ENCODE measurements at regions not wholly inside any gene's neighbourhood (a gene's known extent, or its start where the extent isn't known, plus 50 kb on each side); places are given as distances from the start of the nearest gene placed in this dataset.
"Not testable (repeated sequence)": the region's sequence is repeated elsewhere in the genome, so short reads cannot be mapped to it uniquely, and the experiment has no call there.

GRCh38 chr14:89699071-89699470, 255.5 kb downstream of the EFCAB11 start:
- DNase-seq (ENCODE audit: low read depth in 4 of 4, low spot score in 3 of 4), result no peak

DNA sequence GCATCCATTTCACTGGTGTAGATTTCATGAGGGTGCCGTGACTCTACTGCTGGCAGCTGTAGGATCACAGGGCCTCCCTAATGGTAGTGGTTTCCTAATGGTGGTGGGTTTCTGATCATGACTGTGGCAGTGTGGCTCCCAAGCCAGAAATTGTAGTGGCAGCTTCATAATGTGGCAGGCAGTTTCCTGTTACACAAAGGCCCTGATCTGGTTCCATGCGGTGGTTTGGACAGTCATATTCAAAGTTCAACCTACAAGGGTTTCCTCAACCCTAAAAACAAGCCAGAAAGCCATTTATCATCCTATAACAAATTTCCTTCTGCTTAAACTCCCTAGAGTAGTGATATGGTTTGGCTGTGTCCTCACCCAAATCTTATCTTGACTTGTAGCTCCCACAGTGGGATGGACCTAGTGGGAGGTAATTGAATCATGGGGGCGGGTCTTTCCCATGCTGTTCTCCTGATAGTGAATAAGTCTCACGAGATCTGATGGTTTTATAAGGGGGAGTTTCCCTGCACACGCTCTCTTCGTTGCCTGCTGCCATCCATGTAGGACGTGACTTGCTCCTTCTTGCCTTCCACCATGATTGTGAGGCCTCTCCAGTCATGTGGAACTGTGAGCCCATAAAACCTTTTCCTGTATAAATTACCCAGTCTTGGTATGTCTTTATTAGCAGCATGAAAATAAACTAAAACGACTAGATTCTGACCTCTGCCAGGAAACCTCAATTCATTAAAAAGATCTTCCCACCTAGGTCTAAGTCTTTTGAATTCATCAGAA, 257.1 kb downstream of the EFCAB11 start:
- DNase-seq (ENCODE audit: low read depth in 4 of 4, low spot score in 3 of 4), result no peak

DNA sequence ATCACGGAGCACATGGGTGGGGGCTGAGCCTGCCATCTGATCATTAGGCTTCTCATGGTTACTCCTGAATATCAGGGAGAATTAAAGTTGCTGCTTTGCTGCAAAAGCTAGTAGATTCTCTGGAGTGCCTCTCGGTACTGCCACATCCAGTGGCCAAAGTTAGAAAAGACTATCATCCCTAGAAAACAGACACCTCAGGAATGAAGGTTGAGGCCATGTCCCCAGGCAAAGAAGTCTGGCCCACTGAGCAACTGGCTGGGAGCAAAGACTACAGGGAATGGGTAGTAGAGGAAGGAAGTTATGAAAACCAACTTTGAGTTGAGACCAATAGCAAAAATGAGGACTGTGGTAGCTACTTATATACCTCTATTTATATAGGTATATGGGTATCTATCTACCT, 258.7 kb downstream of the EFCAB11 start:
- DNase-seq (ENCODE audit: low read depth in 4 of 4, low spot score in 3 of 4), result no peak

DNA sequence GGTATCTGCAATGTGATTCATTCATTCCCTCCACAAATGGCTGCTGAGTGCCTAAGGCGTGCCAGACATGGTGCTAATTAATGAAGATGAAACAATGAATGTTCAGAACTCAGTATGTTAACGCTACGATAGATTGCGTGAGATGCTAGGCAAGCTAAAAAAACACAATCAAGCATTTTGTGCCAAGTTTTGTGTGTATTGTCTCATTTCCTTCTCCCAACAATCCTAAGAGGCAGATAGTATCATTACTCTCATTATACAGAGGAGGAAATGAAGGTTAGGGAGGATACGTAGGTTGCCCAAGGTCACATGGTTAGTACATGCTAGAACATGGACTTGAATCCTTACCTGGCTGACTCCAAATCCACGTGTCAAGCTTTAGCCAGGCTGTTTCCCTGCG, 264.4 kb downstream of the EFCAB11 start:
- no peak for DNase-seq (ENCODE audit: low read depth in 4 of 4, low spot score in 3 of 4)

DNA sequence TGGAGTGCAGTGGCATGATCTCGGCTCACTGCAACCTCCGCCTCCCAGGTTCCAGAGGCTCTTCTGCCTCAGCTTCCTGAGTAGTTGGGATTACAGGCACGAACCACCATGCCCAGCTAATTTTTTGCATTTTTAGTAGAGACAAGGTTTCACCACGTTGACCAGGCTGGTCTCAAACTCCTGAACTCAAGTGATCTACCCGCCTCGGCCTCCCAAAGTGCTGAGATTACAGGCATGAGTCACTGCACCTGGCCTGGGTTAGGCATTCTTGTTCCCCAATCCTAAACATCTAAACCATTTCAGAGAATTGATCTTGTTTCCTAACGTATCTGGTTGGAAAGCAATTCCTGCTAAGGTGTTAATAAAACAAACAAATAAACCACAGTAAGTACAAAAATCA, 264.8 kb downstream of the EFCAB11 start:
- DNase-seq (ENCODE audit: low read depth in 4 of 4, low spot score in 3 of 4), result not testable (repeated sequence)

- no peak for DNase-seq (ENCODE audit: low read depth in 4 of 4, low spot score in 3 of 4)
Measured at GRCh38 chr14:89688507-89689211, 265.9 kb downstream of the EFCAB11 start.

- not testable (repeated sequence) for DNase-seq (ENCODE audit: low read depth in 4 of 4, low spot score in 3 of 4)
Measured at GRCh38 chr14:89687129-89687528, 267.4 kb downstream of the EFCAB11 start.

GRCh38 chr14:89684139-89684538, 267.1 kb upstream of the FOXN3 start:
- DNase-seq (ENCODE audit: low read depth in 4 of 4, low spot score in 3 of 4), result no peak

DNA sequence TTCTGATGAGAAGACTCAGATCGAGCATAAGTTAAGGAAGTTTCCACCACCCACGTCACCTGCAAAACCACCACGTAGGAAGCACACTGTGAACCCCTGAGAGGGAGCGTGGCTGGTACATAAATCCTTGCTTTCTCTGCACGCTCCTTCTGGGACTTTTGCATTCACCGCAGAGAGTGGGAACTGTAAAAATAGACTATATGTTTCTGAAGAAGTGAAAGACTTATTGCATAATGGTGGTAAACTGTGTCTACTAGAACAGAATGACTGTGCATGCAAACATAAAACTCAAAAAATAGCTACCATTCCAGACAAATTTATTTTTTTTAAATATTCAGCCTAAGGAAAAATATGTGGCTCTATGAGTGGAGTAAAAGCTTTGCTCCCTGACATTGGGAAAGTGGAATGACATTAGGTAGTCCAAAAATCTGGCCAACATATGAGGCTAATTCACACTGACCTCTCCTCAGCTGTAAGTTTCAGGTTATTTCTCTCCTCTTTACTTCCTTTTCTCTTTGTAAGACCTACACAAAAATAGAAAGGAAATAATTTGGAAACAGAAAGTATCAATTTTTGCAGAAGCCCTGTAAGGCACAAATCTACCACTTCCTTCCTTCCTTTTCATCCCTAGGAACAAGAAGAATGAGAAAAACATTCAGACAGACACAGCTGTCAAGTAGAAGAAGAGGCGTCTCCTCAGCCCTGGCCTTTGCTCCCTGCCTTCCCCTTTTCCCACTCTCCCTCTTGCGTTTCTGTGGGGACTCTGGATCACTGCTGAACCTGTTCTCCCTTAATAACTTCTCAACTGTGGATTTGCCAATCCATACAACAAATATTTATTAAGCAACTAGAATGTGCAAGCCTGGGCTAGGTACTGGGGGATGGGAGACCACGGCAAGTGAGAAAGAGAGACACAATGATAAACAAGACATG, 264.3 kb upstream of the FOXN3 start:
- DNase-seq (ENCODE audit: low read depth in 4 of 4, low spot score in 3 of 4), result no peak

DNA sequence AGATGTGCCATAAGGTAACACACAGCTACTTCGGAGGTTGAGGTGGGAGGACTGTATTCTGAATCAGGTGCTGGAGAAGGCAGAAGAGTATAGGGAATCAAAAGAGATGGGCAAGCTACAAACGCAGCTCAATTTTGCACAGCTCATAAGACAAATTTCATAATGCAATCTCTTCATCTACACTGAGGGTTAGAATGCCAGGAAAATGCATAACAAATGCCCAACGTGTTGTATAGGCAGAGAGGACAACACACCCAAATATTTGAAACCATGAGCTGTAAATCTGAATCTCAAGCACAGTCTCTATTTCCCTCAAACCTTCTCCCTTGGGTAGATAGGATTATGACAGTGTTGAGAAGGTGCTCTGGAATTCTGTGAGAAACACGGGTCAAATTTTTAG, 263.1 kb upstream of the FOXN3 start:
- no peak for DNase-seq (ENCODE audit: low read depth in 4 of 4, low spot score in 3 of 4)

GRCh38 chr14:89678768-89679167, 261.7 kb upstream of the FOXN3 start:
- no peak for DNase-seq (ENCODE audit: low read depth in 4 of 4, low spot score in 3 of 4)

GRCh38 chr14:89675590-89675989, 258.6 kb upstream of the FOXN3 start:
- no peak for DNase-seq (ENCODE audit: low read depth in 4 of 4, low spot score in 3 of 4)

GRCh38 chr14:89674936-89675335, 257.9 kb upstream of the FOXN3 start:
- DNase-seq (ENCODE audit: low read depth in 4 of 4, low spot score in 3 of 4), result no peak

DNA sequence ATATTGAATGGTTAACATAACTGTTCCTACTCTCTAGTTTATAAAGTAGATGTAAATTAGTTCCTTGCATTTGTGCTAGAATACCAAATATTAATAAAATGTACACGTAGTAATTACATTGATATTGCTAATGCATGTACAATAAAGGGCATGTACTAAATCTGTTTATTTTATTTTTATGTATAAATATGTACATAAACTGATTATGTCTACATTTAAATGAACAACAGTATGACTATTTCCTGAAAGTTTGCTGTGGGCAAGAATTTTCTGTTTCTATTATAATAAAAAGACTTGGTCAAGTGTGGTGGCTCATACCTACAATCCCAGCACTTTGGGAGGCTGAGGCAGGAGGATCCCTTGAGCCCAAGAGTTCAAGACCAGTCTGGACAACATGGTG, 257.2 kb upstream of the FOXN3 start:
- DNase-seq (ENCODE audit: low read depth in 4 of 4, low spot score in 3 of 4), result no peak

- no peak for DNase-seq (ENCODE audit: low read depth in 4 of 4, low spot score in 3 of 4)
Measured at GRCh38 chr14:89673512-89674225, 256.6 kb upstream of the FOXN3 start.

- DNase-seq (ENCODE audit: low read depth in 4 of 4, low spot score in 3 of 4), result no peak
Measured at GRCh38 chr14:89672636-89673511, 255.8 kb upstream of the FOXN3 start.

- no peak for DNase-seq (ENCODE audit: low read depth in 4 of 4, low spot score in 3 of 4)
Measured at GRCh38 chr14:89669193-89669592, 252.2 kb upstream of the FOXN3 start.

- DNase-seq (ENCODE audit: low read depth in 4 of 4, low spot score in 3 of 4), result peak in 3 of 4 donors; percentile 15 to 26 (median 16)
Measured at GRCh38 chr14:89667983-89668382, 250.9 kb upstream of the FOXN3 start.

- DNase-seq (ENCODE audit: low read depth in 4 of 4, low spot score in 3 of 4), result not testable (repeated sequence)
Measured at GRCh38 chr14:89665300-89666081, 248.5 kb upstream of the FOXN3 start.
